ENCODE measurements at regions not wholly inside any gene's neighbourhood (a gene's known extent, or its start where the extent isn't known, plus 50 kb on each side); places are given as distances from the start of the nearest gene placed in this dataset.

- no peak for DNase-seq
These were observed 357.6 kb upstream of the IRX4 start for GRCh38 chr5:2240118-2240904.

- DNase-seq: no peak
These were observed 356.6 kb upstream of the IRX4 start for GRCh38 chr5:2239201-2239910.

- DNase-seq: no peak
These were observed 356.0 kb upstream of the IRX4 start for GRCh38 chr5:2238732-2239131.

GRCh38 chr5:2227433-2227832 is 344.7 kb upstream of the IRX4 start:
- DNase-seq: no peak

- no peak for DNase-seq
These were observed 342.0 kb upstream of the IRX4 start for GRCh38 chr5:2224689-2225088.

GRCh38 chr5:2223303-2223702 is 340.6 kb upstream of the IRX4 start:
- no peak for DNase-seq

- no peak for DNase-seq
These were observed 339.7 kb upstream of the IRX4 start for GRCh38 chr5:2222246-2222992.

GRCh38 chr5:2221450-2221849 is 338.7 kb upstream of the IRX4 start:
- DNase-seq: no peak

GRCh38 chr5:2220741-2221140 is 338.0 kb upstream of the IRX4 start:
- DNase-seq: no peak

GRCh38 chr5:2219149-2219776 is 336.5 kb upstream of the IRX4 start:
- DNase-seq: no peak

- DNase-seq: no peak
These were observed 334.5 kb upstream of the IRX4 start for GRCh38 chr5:2217219-2217618.

GRCh38 chr5:2214910-2215590 is 332.3 kb upstream of the IRX4 start:
- no peak for DNase-seq

- no peak for DNase-seq
These were observed 330.5 kb upstream of the IRX4 start for GRCh38 chr5:2213121-2213730.

- no peak for DNase-seq
These were observed 329.8 kb upstream of the IRX4 start for GRCh38 chr5:2212481-2212880.

- no peak for DNase-seq
These were observed 325.5 kb upstream of the IRX4 start for GRCh38 chr5:2208239-2208544.

GRCh38 chr5:2207416-2208238 is 324.9 kb upstream of the IRX4 start:
- DNase-seq: no peak

GRCh38 chr5:2207109-2207399 is 324.3 kb upstream of the IRX4 start:
- DNase-seq: no peak

GRCh38 chr5:2206293-2207108 is 323.8 kb upstream of the IRX4 start:
- DNase-seq: no peak

GRCh38 chr5:2205596-2206226 is 323.0 kb upstream of the IRX4 start:
- DNase-seq: no peak

GRCh38 chr5:2205185-2205585 is 322.5 kb upstream of the IRX4 start:
- no peak for DNase-seq

Measured in left kidney (tissue), 1 donor.